Rectal smooth muscle tissue (tissue), 1 donor: ENCODE measurements at regions not wholly inside any gene's neighbourhood (a gene's known extent, or its start where the extent isn't known, plus 50 kb on each side); places are given as distances from the start of the nearest gene placed in this dataset.

Experiments
- H3K27ac ChIP-seq: one replicate; pipeline ENCODE4 v1.7.0; 2013; ENCODE audit warnings: low read depth, low read length, inconsistent platforms
- H3K27me3 ChIP-seq: one replicate; pipeline ENCODE4 v1.7.0; 2013; ENCODE audit warnings: low read length; ENCODE audit not compliant: control insufficient read depth, insufficient read depth
- H3K36me3 ChIP-seq: one replicate; pipeline ENCODE4 v1.7.0; 2013; ENCODE audit warnings: low read length; ENCODE audit not compliant: control insufficient read depth, insufficient read depth
- H3K4me1 ChIP-seq: one replicate; pipeline ENCODE4 v1.7.0; 2013; ENCODE audit warnings: low read length; ENCODE audit not compliant: control insufficient read depth, insufficient read depth
- H3K4me3 ChIP-seq: one replicate; pipeline ENCODE4 v1.7.0; 2013; ENCODE audit warnings: low read length
- H3K9ac ChIP-seq: one replicate; pipeline ENCODE4 v1.7.0; 2013; ENCODE audit warnings: low read length

- H3K36me3 ChIP-seq = no peaks in the 10 kb centered on the region
- H3K4me1 ChIP-seq = no peaks in the 10 kb centered on the region
- no peak overlapping the region for H3K9ac ChIP-seq
- no peak overlapping the region for H3K4me3 ChIP-seq
- no peaks in the 10 kb centered on the region for H3K27me3 ChIP-seq
- no peak overlapping the region for H3K27ac ChIP-seq
Measured at GRCh38 chr2:163302141-163302540, 433.7 kb downstream of the FIGN start.

GRCh38 chr2:163291790-163292189 lies 444.0 kb downstream of the FIGN start:
- Histone ChIP-seq H3K9ac (no peak overlapping the region), H3K27me3 (no peaks in the 10 kb centered on the region), H3K36me3 (no peaks in the 10 kb centered on the region), H3K4me3 (no peak overlapping the region), H3K27ac (no peak overlapping the region), H3K4me1 (no peaks in the 10 kb centered on the region)

GRCh38 chr2:163281717-163282116 lies 443.1 kb upstream of the KCNH7 start:
- Histone ChIP-seq H3K4me1 (no peaks in the 10 kb centered on the region), H3K27me3 (no peaks in the 10 kb centered on the region), H3K36me3 (no peaks in the 10 kb centered on the region), H3K9ac (no peak overlapping the region), H3K4me3 (no peak overlapping the region), H3K27ac (no peak overlapping the region)

- Histone ChIP-seq H3K9ac (no peak overlapping the region), H3K27ac (no peak overlapping the region), H3K27me3 (no peaks in the 10 kb centered on the region), H3K4me3 (no peak overlapping the region), H3K4me1 (no peaks in the 10 kb centered on the region), H3K36me3 (no peaks in the 10 kb centered on the region)
Measured at GRCh38 chr2:163269374-163270021, 430.9 kb upstream of the KCNH7 start.

GRCh38 chr2:163266772-163267171 lies 428.2 kb upstream of the KCNH7 start:
- no peaks in the 10 kb centered on the region for H3K27me3 ChIP-seq
- no peaks in the 10 kb centered on the region for H3K36me3 ChIP-seq
- H3K4me1 ChIP-seq = no peaks in the 10 kb centered on the region
- H3K27ac ChIP-seq = no peak overlapping the region
- no peak overlapping the region for H3K4me3 ChIP-seq
- H3K9ac ChIP-seq = no peak overlapping the region

GRCh38 chr2:163265562-163265961 lies 427.0 kb upstream of the KCNH7 start:
- Histone ChIP-seq H3K9ac (no peak overlapping the region), H3K27me3 (no peaks in the 10 kb centered on the region), H3K4me3 (no peak overlapping the region), H3K4me1 (no peaks in the 10 kb centered on the region), H3K36me3 (no peaks in the 10 kb centered on the region), H3K27ac (no peak overlapping the region)

- no peaks in the 10 kb centered on the region for H3K36me3 ChIP-seq
- no peak overlapping the region for H3K27ac ChIP-seq
- H3K9ac ChIP-seq = no peak overlapping the region
- no peaks in the 10 kb centered on the region for H3K27me3 ChIP-seq
- no peak overlapping the region for H3K4me3 ChIP-seq
- H3K4me1 ChIP-seq = no peaks in the 10 kb centered on the region
Measured at GRCh38 chr2:163264341-163264740, 425.8 kb upstream of the KCNH7 start.

GRCh38 chr2:163259489-163259888 lies 420.9 kb upstream of the KCNH7 start:
- H3K9ac ChIP-seq = no peak overlapping the region
- H3K27me3 ChIP-seq = no peaks in the 10 kb centered on the region
- no peaks in the 10 kb centered on the region for H3K4me1 ChIP-seq
- H3K27ac ChIP-seq = no peak overlapping the region
- H3K4me3 ChIP-seq = no peak overlapping the region
- no peaks in the 10 kb centered on the region for H3K36me3 ChIP-seq

GRCh38 chr2:163255086-163255485 lies 416.5 kb upstream of the KCNH7 start:
- H3K27ac ChIP-seq = no peak overlapping the region
- H3K4me3 ChIP-seq = no peak overlapping the region
- no peaks in the 10 kb centered on the region for H3K36me3 ChIP-seq
- no peaks in the 10 kb centered on the region for H3K27me3 ChIP-seq
- no peaks in the 10 kb centered on the region for H3K4me1 ChIP-seq
- H3K9ac ChIP-seq = no peak overlapping the region

- no peaks in the 10 kb centered on the region for H3K4me1 ChIP-seq
- no peaks in the 10 kb centered on the region for H3K36me3 ChIP-seq
- no peak overlapping the region for H3K9ac ChIP-seq
- no peak overlapping the region for H3K4me3 ChIP-seq
- H3K27ac ChIP-seq = no peak overlapping the region
- no peaks in the 10 kb centered on the region for H3K27me3 ChIP-seq
Measured at GRCh38 chr2:163253621-163254285, 415.2 kb upstream of the KCNH7 start.

GRCh38 chr2:163252199-163252598 lies 413.6 kb upstream of the KCNH7 start:
- Histone ChIP-seq H3K36me3 (no peaks in the 10 kb centered on the region), H3K9ac (no peak overlapping the region)

GRCh38 chr2:163248376-163249253 lies 410.0 kb upstream of the KCNH7 start:
- no peaks in the 10 kb centered on the region for H3K27me3 ChIP-seq
- H3K4me1 ChIP-seq = no peaks in the 10 kb centered on the region
- H3K9ac ChIP-seq = no peak overlapping the region
- no peak overlapping the region for H3K27ac ChIP-seq
- H3K4me3 ChIP-seq = no peak overlapping the region
- no peaks in the 10 kb centered on the region for H3K36me3 ChIP-seq

More at GRCh38 chr2:163252199-163252598, 413.6 kb upstream of the KCNH7 start:
- Histone ChIP-seq H3K27me3 (no peaks in the 10 kb centered on the region), H3K4me1 (no peaks in the 10 kb centered on the region), H3K4me3 (no peak overlapping the region), H3K27ac (no peak overlapping the region)
